ENCODE measurements at regions not wholly inside any gene's neighbourhood (a gene's known extent, or its start where the extent isn't known, plus 50 kb on each side); places are given as distances from the start of the nearest gene placed in this dataset.

DNA sequence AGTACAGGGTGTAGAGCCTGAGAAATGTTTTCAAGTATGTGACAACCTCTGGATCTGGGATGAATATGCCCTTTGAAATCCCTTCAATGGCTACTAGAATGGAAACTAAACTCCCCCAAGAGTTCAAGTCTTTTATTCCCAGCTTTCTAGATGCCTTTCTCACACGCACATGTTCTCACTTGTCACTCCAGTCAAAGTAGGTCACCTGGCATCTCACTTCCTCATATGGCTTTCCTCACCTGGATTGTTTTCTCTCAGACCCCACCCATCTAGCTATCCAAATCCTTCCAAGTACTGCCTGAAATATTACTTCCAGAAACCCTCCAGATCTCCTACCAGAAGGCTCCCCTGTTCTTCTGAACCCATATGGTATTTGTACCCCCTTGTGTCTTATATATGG, 615.4 kb upstream of the KLF4 start:
- no peak for TF ChIP-seq CTCF (conservative IDR thresholded peaks at IDR 0.05)
- no peak overlapping the region for H3K27ac ChIP-seq

GRCh38 chr9:108103046-108103693, 613.6 kb upstream of the KLF4 start:
- no peak overlapping the region for H3K27ac ChIP-seq
- TF ChIP-seq CTCF (conservative IDR thresholded peaks at IDR 0.05) = no peak

GRCh38 chr9:108101410-108101809, 611.8 kb upstream of the KLF4 start:
- no peak for TF ChIP-seq CTCF (conservative IDR thresholded peaks at IDR 0.05)
- no peak overlapping the region for H3K27ac ChIP-seq

- H3K27ac ChIP-seq = no peak overlapping the region
- no peak for TF ChIP-seq CTCF (conservative IDR thresholded peaks at IDR 0.05)
Measured at GRCh38 chr9:108100571-108100970, 611.0 kb upstream of the KLF4 start.

DNA sequence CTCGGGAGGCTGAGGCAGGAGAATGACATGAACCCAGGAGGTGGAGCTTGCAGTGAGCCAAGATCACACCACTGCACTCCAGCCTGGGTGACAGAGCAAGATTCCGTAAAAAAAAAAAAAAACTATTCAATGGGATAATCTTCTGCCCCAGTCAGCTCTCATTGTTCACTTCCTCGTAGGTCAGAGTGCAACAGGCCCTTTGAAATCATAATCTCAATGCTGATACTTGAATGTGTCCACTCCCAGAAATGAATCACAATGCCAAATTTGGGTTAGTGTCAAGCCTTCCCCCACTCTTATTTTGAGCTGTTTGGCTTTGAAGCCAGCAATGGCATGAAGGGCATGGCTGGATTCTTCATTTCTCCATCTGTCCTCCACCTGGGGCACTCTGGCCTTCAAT, 610.3 kb upstream of the KLF4 start:
- TF ChIP-seq CTCF (conservative IDR thresholded peaks at IDR 0.05) = no peak
- no peak overlapping the region for H3K27ac ChIP-seq

- no peak for TF ChIP-seq CTCF (conservative IDR thresholded peaks at IDR 0.05)
- no peak overlapping the region for H3K27ac ChIP-seq
Measured at GRCh38 chr9:108095496-108095895, 605.9 kb upstream of the KLF4 start.

GRCh38 chr9:108094676-108094993, 605.1 kb upstream of the KLF4 start:
- no peak for TF ChIP-seq CTCF (conservative IDR thresholded peaks at IDR 0.05)
- H3K27ac ChIP-seq = no peak overlapping the region
